Frontal cortex (tissue), 3 donors: ENCODE measurements at regions not wholly inside any gene's neighbourhood (a gene's known extent, or its start where the extent isn't known, plus 50 kb on each side); places are given as distances from the start of the nearest gene placed in this dataset.
"Not testable (repeated sequence)": the region's sequence is repeated elsewhere in the genome, so short reads cannot be mapped to it uniquely, and the experiment has no call there.

Experiments used
- DNase-seq, 2 donors: peaks; one replicate each; pipeline ENCODE4 v3.0.0; 2012; ENCODE audit warnings: low spot score in 2 of 2
- FAIRE-seq: peaks from 2 replicates; lab custom pipeline; 2012; peaks lifted over from hg19 to GRCh38; lab: Jason Lieb, UNC
- donor health status: control.
- donor health status: control.
- donor health status: control.

GRCh38 chr6:121940728-121941127 lies 458.7 kb upstream of the HSF2 start:
- FAIRE-seq (no peak), DNase-seq (no peak)

- no peak for FAIRE-seq
These were observed 455.1 kb upstream of the HSF2 start for GRCh38 chr6:121944354-121944753.

GRCh38 chr6:121951123-121951522 lies 448.3 kb upstream of the HSF2 start:
- FAIRE-seq (no peak), DNase-seq (no peak)

More at GRCh38 chr6:121944354-121944753, 455.1 kb upstream of the HSF2 start:
- DNase-seq: no peak

GRCh38 chr6:121951918-121952379 lies 447.5 kb upstream of the HSF2 start:
- FAIRE-seq (no peak), DNase-seq (no peak)

GRCh38 chr6:121955401-121955800 lies 444.1 kb upstream of the HSF2 start:
- FAIRE-seq, DNase-seq: not testable (repeated sequence)

GRCh38 chr6:121956782-121957181 lies 442.7 kb upstream of the HSF2 start:
- no peak for DNase-seq
- FAIRE-seq: no peak

- DNase-seq: no peak
- no peak for FAIRE-seq
These were observed 440.0 kb upstream of the HSF2 start for GRCh38 chr6:121959501-121959900.

GRCh38 chr6:121961619-121962125 lies 437.8 kb upstream of the HSF2 start:
- no peak for DNase-seq
- FAIRE-seq: no peak

GRCh38 chr6:121963826-121964225 lies 435.6 kb upstream of the HSF2 start:
- no peak for FAIRE-seq
- DNase-seq: no peak

- no peak for FAIRE-seq
- DNase-seq: no peak
These were observed 433.7 kb upstream of the HSF2 start for GRCh38 chr6:121965739-121966138.

GRCh38 chr6:121967631-121968030 lies 431.8 kb upstream of the HSF2 start:
- FAIRE-seq (no peak), DNase-seq (no peak)

- no peak for DNase-seq
- FAIRE-seq: no peak
These were observed 427.5 kb upstream of the HSF2 start for GRCh38 chr6:121971931-121972335.

GRCh38 chr6:121984956-121985355 lies 414.5 kb upstream of the HSF2 start:
- DNase-seq (no peak), FAIRE-seq (no peak)

GRCh38 chr6:121993362-121993761 lies 406.1 kb upstream of the HSF2 start:
- no peak for DNase-seq
- no peak for FAIRE-seq

GRCh38 chr6:121994919-121995318 lies 404.5 kb upstream of the HSF2 start:
- DNase-seq (no peak), FAIRE-seq (no peak)

GRCh38 chr6:121998631-121999030 lies 400.8 kb upstream of the HSF2 start:
- FAIRE-seq (no peak), DNase-seq (no peak)

- FAIRE-seq (no peak), DNase-seq (no peak)
These were observed 399.9 kb upstream of the HSF2 start for GRCh38 chr6:121999456-122000065.

- DNase-seq (no peak), FAIRE-seq (no peak)
These were observed 393.8 kb upstream of the HSF2 start for GRCh38 chr6:122005661-122006060.

GRCh38 chr6:122007339-122007738 lies 392.1 kb upstream of the HSF2 start:
- FAIRE-seq (no peak), DNase-seq (no peak)

GRCh38 chr6:122008101-122008999 lies 391.1 kb upstream of the HSF2 start:
- FAIRE-seq (no peak), DNase-seq (no peak)

- FAIRE-seq: no peak
- no peak for DNase-seq
These were observed 390.5 kb upstream of the HSF2 start for GRCh38 chr6:122009000-122009350.
